HG02759 (cell line): ENCODE measurements at regions not wholly inside any gene's neighbourhood (a gene's known extent, or its start where the extent isn't known, plus 50 kb on each side); places are given as distances from the start of the nearest gene placed in this dataset.
A peak's percentile ranks its signal among the peaks of the same experiment; 100 is the strongest.

Experiments
- ATAC-seq: cut with Tn5 transposase; IDR thresholded peaks from one replicate; pipeline ENCODE4 v1.9.1; 2021; ENCODE audit warnings: mild to moderate bottlenecking, moderate library complexity; ENCODE audit not compliant: unreplicated experiment

DNA sequence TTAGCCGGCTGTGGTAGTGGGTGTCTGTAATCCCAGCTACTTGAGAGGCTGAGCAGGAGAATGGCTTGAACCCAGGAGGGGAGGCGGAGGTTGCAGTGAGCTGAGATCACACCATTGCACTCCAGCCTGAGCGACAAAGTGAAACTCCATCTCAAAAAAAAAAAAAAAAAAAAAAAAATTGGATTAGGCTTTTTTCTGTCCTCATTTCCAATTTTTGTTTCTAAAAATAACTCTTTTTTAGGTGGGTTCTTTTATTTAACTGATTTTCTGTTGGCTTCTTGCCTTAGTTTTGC is 863.7 kb downstream of the LRFN5 start:
- no peak for ATAC-seq

GRCh38 chr14:42469637-42470426 is 863.2 kb downstream of the LRFN5 start:
- no peak for ATAC-seq

DNA sequence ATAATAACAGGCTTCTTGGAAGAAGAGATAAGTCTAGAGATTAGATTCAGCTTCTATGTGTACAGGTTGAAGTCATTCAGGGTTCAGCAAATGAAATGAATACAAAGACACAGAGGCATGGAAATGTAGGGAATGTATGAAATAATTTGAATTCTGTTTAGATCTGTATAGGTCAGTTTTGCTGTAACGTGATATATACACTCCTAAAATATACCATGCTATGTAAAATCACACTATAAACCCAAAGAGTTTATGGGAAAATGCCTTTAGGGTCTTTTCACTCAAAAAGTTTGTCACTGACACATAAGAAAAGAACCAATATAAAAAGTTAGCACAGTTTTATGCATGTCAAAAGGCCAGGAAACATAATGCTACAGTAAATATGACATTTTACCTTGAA is 854.0 kb downstream of the LRFN5 start:
- ATAC-seq, result no peak

DNA sequence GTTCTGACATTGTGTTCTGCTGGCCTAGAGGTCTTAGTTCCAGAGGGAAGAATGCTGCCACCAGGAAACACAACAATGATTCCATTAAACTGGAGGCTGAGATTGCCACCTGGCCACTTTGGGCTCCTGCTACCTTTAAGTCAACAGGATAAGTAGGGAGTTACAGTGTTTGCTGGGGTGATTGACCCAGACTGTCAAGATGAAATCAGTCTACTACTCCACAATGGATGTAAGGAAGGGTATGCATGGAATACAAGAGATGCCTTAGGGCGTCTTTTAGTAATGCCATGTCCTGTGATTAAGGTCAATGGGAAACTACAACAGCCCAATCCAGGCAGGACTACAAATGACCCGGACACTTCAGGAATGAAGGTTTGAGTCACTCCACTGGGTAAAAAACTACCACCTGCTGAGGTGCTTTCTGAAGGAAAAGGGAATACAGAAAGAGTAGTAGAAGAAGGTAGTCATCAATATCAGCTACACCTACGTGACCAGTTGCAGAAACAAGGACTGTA is 852.6 kb downstream of the LRFN5 start:
- ATAC-seq, result no peak

GRCh38 chr14:42441615-42442014 is 834.9 kb downstream of the LRFN5 start:
- no peak for ATAC-seq

- ATAC-seq, result no peak
These were observed 831.1 kb downstream of the LRFN5 start for GRCh38 chr14:42437809-42438208.

DNA sequence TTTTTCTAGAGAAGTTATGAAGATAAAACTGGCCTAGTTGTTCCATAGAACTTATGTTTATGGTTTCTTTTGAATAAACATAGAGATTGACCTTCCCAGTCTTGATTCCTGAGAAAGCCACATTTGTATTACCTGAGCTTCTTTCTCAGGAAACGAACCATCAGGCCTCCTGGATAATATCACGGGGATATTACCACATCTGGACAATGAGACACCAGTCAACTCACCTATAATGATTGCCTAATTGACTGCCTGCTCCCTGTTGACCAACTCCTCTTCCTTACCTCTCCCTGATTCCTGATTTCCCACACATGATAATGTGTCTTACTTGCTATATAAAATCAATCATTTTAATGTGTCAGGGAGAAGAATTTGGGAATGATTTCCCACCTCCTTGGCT is 822.7 kb downstream of the LRFN5 start:
- no peak for ATAC-seq

GRCh38 chr14:42428996-42429395 is 822.3 kb downstream of the LRFN5 start:
- ATAC-seq, result peak; percentile 99

DNA sequence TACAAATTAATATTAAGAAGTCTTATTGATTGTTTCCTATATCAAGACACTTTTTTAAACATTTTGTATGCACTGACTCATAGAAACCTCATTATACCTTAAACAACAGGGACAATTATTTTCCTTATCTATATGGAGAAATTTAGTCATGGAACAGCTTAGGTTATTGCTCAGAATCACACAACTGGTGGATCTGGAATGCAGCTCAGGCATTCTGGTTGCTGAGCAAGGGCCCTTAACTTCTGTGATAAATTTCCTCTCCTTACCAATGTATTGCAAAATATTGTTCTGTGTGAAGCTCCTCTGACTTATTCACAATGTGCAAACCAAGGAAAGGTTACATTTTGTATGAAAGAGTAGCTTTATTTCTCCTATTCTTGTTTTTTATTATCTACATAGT is 817.8 kb downstream of the LRFN5 start:
- no peak for ATAC-seq

- ATAC-seq, result peak; percentile 77
These were observed 814.9 kb downstream of the LRFN5 start for GRCh38 chr14:42421377-42422078.

DNA sequence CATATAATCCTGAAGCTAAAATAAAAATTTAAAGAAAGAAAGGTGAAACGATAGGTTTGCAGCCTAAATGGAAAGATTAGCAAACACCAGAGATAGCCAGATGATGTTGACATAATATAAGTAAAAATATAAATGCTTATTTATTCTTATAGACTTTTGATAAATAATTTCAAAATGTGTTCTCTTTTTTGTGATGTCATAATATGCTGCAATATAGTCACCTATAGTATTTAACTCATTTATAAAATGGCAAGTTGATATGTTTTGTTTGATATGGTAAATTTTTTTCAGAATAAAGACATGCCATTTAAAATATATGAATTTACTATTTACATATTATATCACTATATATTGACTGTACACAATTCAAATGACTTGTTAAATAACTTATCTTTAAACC is 813.4 kb downstream of the LRFN5 start:
- no peak for ATAC-seq

- no peak for ATAC-seq
These were observed 800.5 kb downstream of the LRFN5 start for GRCh38 chr14:42407153-42407552.

DNA sequence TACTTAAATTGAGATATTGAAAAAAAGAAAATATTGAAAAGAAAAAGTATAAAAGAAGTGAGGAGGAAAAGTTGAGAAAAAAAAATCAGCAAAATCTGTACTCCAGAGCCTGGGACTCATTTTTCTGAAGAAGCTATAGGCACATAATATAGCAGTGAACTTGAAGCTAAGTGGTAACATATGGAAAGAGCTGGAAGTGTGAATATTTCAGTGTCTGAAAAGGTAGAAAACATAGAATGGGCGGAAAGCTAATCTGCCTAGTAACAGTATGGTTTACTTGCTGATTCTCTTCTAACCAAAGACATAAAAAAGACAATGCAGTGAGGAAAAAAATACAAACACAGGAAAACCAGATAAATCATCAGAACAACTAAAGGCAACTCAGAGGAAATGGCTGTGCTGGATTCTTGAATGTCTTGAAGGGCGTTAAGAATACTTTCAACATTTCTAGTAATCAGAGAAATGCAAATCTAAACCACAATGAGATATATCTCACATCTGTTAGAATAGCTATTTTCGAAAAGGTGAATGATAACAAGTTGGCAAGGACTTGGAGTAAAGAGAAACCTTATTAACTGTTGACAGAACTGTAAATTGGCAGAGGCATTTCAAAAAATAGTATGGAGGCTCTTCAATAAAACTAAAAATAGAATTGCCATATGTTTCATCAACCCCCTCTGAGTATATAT is 784.6 kb downstream of the LRFN5 start:
- peak; percentile 55 for ATAC-seq

GRCh38 chr14:42378880-42379279 is 772.2 kb downstream of the LRFN5 start:
- ATAC-seq, result no peak

GRCh38 chr14:42378274-42378673 is 771.6 kb downstream of the LRFN5 start:
- no peak for ATAC-seq

DNA sequence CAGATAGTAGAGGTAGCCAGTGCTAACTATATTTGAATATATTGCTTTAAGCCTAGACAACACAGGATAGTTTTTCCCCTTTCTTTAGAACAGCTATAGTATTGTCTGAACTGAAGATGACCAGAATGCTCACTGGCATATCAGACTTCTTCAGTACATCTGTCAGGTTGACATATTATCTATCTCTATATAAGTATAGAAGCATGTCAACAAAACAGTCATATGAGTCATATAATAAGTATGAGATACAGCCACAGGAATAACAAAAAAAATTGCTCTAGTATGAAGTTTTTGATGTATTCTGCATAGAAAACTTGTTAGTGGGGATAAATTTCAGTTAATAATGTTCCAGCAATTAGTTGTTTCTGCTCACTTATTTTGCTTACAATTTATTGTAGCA is 767.7 kb downstream of the LRFN5 start:
- no peak for ATAC-seq

DNA sequence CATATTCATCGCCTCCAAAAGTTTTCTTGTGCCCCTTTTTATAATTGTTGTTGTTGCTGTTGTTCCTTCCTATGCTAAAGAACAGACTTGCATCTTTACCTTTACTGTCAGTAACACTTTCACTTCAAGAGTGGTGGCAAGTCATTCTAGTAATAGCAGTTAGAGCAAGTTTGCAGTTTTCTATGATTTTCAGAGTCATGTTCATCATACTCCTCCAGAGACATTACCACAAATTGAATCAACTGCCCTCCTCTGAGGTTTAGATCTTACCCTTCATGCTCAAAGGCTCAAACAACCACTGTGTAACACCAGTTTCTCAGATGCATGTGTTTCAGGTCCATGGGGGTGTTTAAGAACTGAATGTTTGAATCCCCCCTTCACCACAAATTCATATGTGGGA is 763.4 kb downstream of the LRFN5 start:
- no peak for ATAC-seq

GRCh38 chr14:42368234-42368633 is 761.6 kb downstream of the LRFN5 start:
- ATAC-seq, result no peak

GRCh38 chr14:42353315-42353714 is 746.6 kb downstream of the LRFN5 start:
- peak; percentile 44 for ATAC-seq

DNA sequence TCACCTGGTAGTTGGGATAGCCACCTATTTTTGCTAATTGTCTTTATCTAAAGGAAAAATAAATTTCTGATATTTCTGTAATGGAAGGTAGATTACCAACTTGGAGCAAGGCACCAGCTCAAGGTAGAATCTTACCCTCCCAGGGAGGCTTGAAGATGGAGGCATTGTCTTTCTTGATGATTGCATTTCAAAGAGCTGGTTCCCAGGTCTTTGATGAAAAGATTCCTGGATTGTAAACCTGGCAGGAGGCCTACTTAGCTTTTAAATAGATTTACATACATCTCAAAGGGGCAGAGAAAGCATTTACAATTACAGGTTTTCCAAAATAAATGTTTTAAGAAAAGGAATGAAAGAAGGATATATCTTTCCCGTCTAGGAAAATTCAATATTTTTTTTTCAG is 729.2 kb downstream of the LRFN5 start:
- ATAC-seq, result no peak

GRCh38 chr14:42334931-42335330 is 728.3 kb downstream of the LRFN5 start:
- ATAC-seq, result no peak

- ATAC-seq, result no peak
These were observed 716.8 kb downstream of the LRFN5 start for GRCh38 chr14:42323426-42323825.
